ENCODE measurements at regions not wholly inside any gene's neighbourhood (a gene's known extent, or its start where the extent isn't known, plus 50 kb on each side); places are given as distances from the start of the nearest gene placed in this dataset.

- Histone ChIP-seq H3K23ac (ENCODE audit: insufficient read length) (no peak overlapping the region), H4K20me1 (replicated peaks in 1 of 2; ENCODE audit: control insufficient read depth in 1 of 2, insufficient read depth in 2 of 2, low read length in 2 of 2) (no peaks in the 10 kb centered on the region), H3K79me2 (ENCODE audit: control insufficient read depth in 1 of 2, insufficient read depth in 2 of 2, low read length in 2 of 2) (no peaks in the 10 kb centered on the region), H4K8ac (ENCODE audit: extremely low read depth, insufficient read depth, low read length) (no peak overlapping the region), H3K36me3 (ENCODE audit: control insufficient read depth in 2 of 4, insufficient read depth in 4 of 4, low read length in 3 of 4) (no peaks in the 10 kb centered on the region), H2BK20ac (ENCODE audit: low read length) (no peak overlapping the region), H3K4me1 (replicated peaks in 1 of 4; ENCODE audit: control insufficient read depth in 3 of 4, insufficient read depth in 4 of 4, low read length in 3 of 4) (no peaks in the 10 kb centered on the region), H4K5ac (ENCODE audit: insufficient read length, low read depth, low read length) (no peak overlapping the region), H3K4me3 (ENCODE audit: extremely low read depth in 1 of 4, insufficient read depth in 2 of 4, low read depth in 3 of 4, low read length in 4 of 4) (no peak overlapping the region), H2BK15ac (ENCODE audit: low read length) (no peak overlapping the region), H3K79me1 (ENCODE audit: low read depth, low read length) (no peaks in the 10 kb centered on the region), H4K91ac (replicated peaks; ENCODE audit: insufficient read length, low read length) (no peak overlapping the region), H3K9ac (replicated peaks in 1 of 4; ENCODE audit: extremely low read depth in 1 of 4, low read depth in 3 of 4, low read length in 3 of 4) (no peak overlapping the region), H2BK5ac (ENCODE audit: low read depth, low read length) (no peak overlapping the region), H2AFZ (ENCODE audit: low read length) (no peak overlapping the region), H3K23me2 (ENCODE audit: low read depth, low read length) (no peaks in the 10 kb centered on the region), H2BK120ac (replicated peaks; ENCODE audit: low read depth, low read length) (no peak overlapping the region), H3K9me3 (ENCODE audit: insufficient read depth in 2 of 2, low read depth in 1 of 2, low read length in 1 of 2) (no peaks in the 10 kb centered on the region), H3K4ac (replicated peaks; ENCODE audit: insufficient read length, low read depth, low read length) (no peak overlapping the region), H3K18ac (ENCODE audit: extremely low read depth, low read length) (no peak overlapping the region), H3K27ac (ENCODE audit: low read depth, low read length) (no peak overlapping the region), H3K56ac (replicated peaks; ENCODE audit: insufficient read length, low read depth, low read length) (no peak overlapping the region), H3K14ac (ENCODE audit: insufficient read length) (no peak overlapping the region), H2BK12ac (ENCODE audit: low read depth, low read length) (no peak overlapping the region), H3K4me2 (ENCODE audit: insufficient read depth in 1 of 2, low read depth in 2 of 2, low read length in 2 of 2) (no peak overlapping the region), H3K27me3 (replicated peaks in 1 of 4; ENCODE audit: control insufficient read depth in 3 of 4, extremely low read depth in 1 of 4, insufficient read depth in 3 of 4, low read length in 3 of 4) (no peaks in the 10 kb centered on the region), H2AK5ac (ENCODE audit: low read depth, low read length) (no peak overlapping the region)
- no peak for DNase-seq (ENCODE audit: low read depth in 1 of 2, low spot score in 2 of 2)
- ChIA-PET POLR2A (ENCODE audit: partially characterized antibody) (no interaction called here), CTCF (ENCODE audit: partially characterized antibody) (interaction anchor here (0.6 to 1.5 kb wide), 3 partner anchors 32 to 191 kb away, joined by 4 read pairs; no protein-coding TSS in a partner anchor)
- no peak for FAIRE-seq
- TF ChIP-seq RFX5 (IDR thresholded peaks at IDR 0.05; ENCODE audit: borderline replicate concordance, low read depth, low read length) (no peak), SP2 (IDR thresholded peaks at IDR 0.05; ENCODE audit: low read length) (no peak), CHD2 (IDR thresholded peaks at IDR 0.05; ENCODE audit: low read length) (no peak), SAP30 (IDR thresholded peaks at IDR 0.05; ENCODE audit: insufficient read depth, insufficient replicate concordance, low read length) (no peak), ZNF274 (IDR thresholded peaks at IDR 0.05; ENCODE audit: borderline replicate concordance, extremely low read depth, low read length) (no peak), CBX5 (IDR thresholded peaks at IDR 0.05; ENCODE audit: low read depth, low read length) (no peak), POLR2AphosphoS5 (IDR thresholded peaks at IDR 0.05; ENCODE audit: low read depth, low read length) (no peak), CEBPB (IDR thresholded peaks at IDR 0.05; ENCODE audit: low read depth, low read length) (no peak), NRF1 (IDR thresholded peaks at IDR 0.05; ENCODE audit: low read depth, low read length) (no peak)
Observed at GRCh38 chr12:93288626-93289025, 89.1 kb upstream of the NUDT4 start.

Data from H1 (cell line).